GM23248 (cell line): ENCODE measurements at regions not wholly inside any gene's neighbourhood (a gene's known extent, or its start where the extent isn't known, plus 50 kb on each side); places are given as distances from the start of the nearest gene placed in this dataset.

Experiments
- DNase-seq: peaks from one replicate; pipeline ENCODE4 v3.0.0-alpha.2; 2015
- H2AFZ ChIP-seq: fragments of 200-600 bp; sonication (generic); 2 replicates; pipeline ENCODE4 v1.6.1; 2016; ENCODE audit warnings: antibody characterized with exemption
- H3F3A ChIP-seq: fragments of 200-600 bp; sonication (generic); 2 replicates; pipeline ENCODE4 v1.6.1; 2016; ENCODE audit warnings: mild to moderate bottlenecking, antibody characterized with exemption, mixed run types; ENCODE audit not compliant: insufficient read depth
- H3K27ac ChIP-seq: fragments of 200-600 bp; sonication (generic); 2 replicates; pipeline ENCODE4 v1.5.1; 2016; ENCODE audit warnings: mild to moderate bottlenecking
- H3K27me3 ChIP-seq: fragments of 200-600 bp; sonication (generic); replicated peaks from 2 replicates; pipeline ENCODE4 v1.6.1; 2016; ENCODE audit warnings: mild to moderate bottlenecking; ENCODE audit not compliant: insufficient read depth
- H3K36me3 ChIP-seq: fragments of 200-600 bp; sonication (generic); 2 replicates; pipeline ENCODE4 v1.6.1; 2016; ENCODE audit warnings: low read depth, mild to moderate bottlenecking
- H3K4me1 ChIP-seq: fragments of 200-600 bp; sonication (generic); 2 replicates; pipeline ENCODE4 v1.6.1; 2016; ENCODE audit warnings: mild to moderate bottlenecking; ENCODE audit not compliant: insufficient read depth
- H3K4me2 ChIP-seq: fragments of 200-600 bp; sonication (generic); one replicate; pipeline ENCODE4 v1.6.1; 2016; ENCODE audit warnings: mild to moderate bottlenecking; ENCODE audit not compliant: unreplicated experiment
- H3K4me3 ChIP-seq: fragments of 200-600 bp; sonication (generic); 2 replicates; pipeline ENCODE4 v1.5.1; 2016; ENCODE audit warnings: mild to moderate bottlenecking
- H3K79me2 ChIP-seq: fragments of 200-600 bp; sonication (generic); 2 replicates; pipeline ENCODE4 v1.6.1; 2016; ENCODE audit warnings: mild to moderate bottlenecking; ENCODE audit not compliant: insufficient read depth
- H3K9ac ChIP-seq: fragments of 200-600 bp; sonication (generic); 2 replicates; pipeline ENCODE4 v1.6.1; 2016; ENCODE audit warnings: mild to moderate bottlenecking
- H3K9me2 ChIP-seq: fragments of 200-600 bp; sonication (generic); 2 replicates; pipeline ENCODE4 v1.6.1; 2016; ENCODE audit warnings: mixed run types, mild to moderate bottlenecking, moderate library complexity; ENCODE audit not compliant: insufficient read depth
- H3K9me3 ChIP-seq: fragments of 200-600 bp; sonication (generic); one replicate; pipeline ENCODE4 v1.6.1; 2017; ENCODE audit warnings: low read depth
- H4K20me1 ChIP-seq: fragments of 200-600 bp; sonication (generic); 2 replicates; pipeline ENCODE4 v1.6.0; 2016; ENCODE audit not compliant: insufficient read depth
- EZH2 ChIP-seq: fragments of 200-600 bp; sonication (generic); IDR thresholded peaks from 2 replicates; pipeline ENCODE4 v1.6.1; 2018; ENCODE audit warnings: antibody characterized with exemption, mild to moderate bottlenecking; ENCODE audit not compliant: insufficient read depth, poor library complexity, severe bottlenecking
- EZH2phosphoT487 ChIP-seq: fragments of 200-600 bp; sonication (generic); IDR thresholded peaks from 2 replicates; pipeline ENCODE4 v1.6.1; 2018; ENCODE audit warnings: antibody characterized with exemption, moderate library complexity, mild to moderate bottlenecking, low read depth; ENCODE audit not compliant: insufficient read depth
- WGBS, 2 experiments: methylation state at CpG; one replicate each; pipeline ENCODE4 v1.1.6; 2015 to 2017; ENCODE audit warnings: low lambda C conversion rate in 2 of 2, low coverage in 1 of 2; ENCODE audit errors: missing lambda C conversion rate in 2 of 2; 5-methylcytosine and 5-hydroxymethylcytosine counted together
- in situ Hi-C: fragments of 300-500 bp; cut with MboI; formaldehyde crosslinking; loops from 2 replicates; pipeline ENCODE4 v1.15.0; 2020

DNA sequence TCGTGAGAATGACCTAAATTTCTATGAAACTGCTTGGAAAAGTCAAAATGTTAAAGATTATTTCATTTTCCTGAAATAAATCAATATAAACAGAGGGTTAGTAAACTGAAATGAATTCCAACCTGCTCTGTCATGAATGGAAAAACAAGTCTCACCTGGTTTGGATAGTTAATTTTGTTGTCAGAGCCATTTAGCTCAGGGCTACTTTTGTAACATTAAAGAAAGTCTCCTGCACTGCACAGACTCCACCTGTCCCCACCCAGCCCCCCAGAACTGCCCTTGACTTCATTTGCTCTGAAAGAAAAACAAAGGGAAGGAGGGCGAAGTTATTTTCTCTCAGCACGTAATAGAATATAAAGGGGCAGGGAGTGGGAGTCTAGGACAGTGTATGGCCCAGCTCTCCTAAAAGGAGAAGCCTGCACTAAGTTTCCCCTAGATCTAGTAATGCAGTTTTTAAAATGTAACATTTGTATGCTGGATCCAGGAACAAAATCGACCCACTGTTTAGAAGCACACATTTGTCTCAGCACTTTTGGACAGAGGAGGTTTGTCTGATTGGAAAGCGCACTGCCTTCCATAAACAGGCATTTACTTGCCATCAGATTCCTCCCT lies 54.2 kb upstream of the ACSL3 start:
- no peak for DNase-seq
- in situ Hi-C loops, result no loop called here
- H3K36me3 ChIP-seq, result no peaks in the 10 kb centered on the region
- no peak overlapping the region for H2AFZ ChIP-seq
- H3K79me2 ChIP-seq, result no peaks in the 10 kb centered on the region
- H3K4me2 ChIP-seq, result no peak overlapping the region
- no peaks in the 10 kb centered on the region for H4K20me1 ChIP-seq
- no peaks in the 10 kb centered on the region; the same call in 1 of the 2 replicates for H3K27me3 ChIP-seq
- no peaks in the 10 kb centered on the region for H3K9me3 ChIP-seq
- H3K9ac ChIP-seq, result no peak overlapping the region
- WGBS, 2 experiments, result 63 to 72% methylated on average over 5 of the region's 5 CpGs
- no peak overlapping the region for H3K4me3 ChIP-seq
- TF ChIP-seq EZH2phosphoT487 (no peak), EZH2 (no peak)
- H3K27ac ChIP-seq, result no peak overlapping the region
- no peaks in the 10 kb centered on the region for H3K9me2 ChIP-seq
- H3F3A ChIP-seq, result no peaks in the 10 kb centered on the region
- no peaks in the 10 kb centered on the region for H3K4me1 ChIP-seq

DNA sequence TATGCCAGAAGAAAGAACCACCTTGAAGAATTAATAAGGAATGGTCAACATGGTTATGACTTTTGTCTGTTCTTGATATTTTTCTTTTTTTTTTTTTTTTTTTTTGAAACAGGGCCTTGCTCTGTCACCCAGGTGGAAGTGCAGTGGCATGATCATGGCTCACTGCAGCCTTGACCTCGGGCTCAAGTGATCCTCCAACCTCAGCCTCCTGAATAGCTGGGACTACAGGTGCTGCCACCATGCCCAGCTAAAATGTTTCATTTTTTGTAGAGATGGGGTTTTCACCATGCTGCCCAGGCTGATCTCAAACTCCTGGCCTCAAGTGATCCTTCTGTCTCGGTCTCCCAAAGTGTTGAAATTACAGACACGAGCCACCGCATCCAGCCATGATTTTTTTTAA lies 53.4 kb upstream of the ACSL3 start:
- Histone ChIP-seq H3K27ac (no peak overlapping the region), H3K4me1 (no peaks in the 10 kb centered on the region), H3K36me3 (no peaks in the 10 kb centered on the region), H3K4me3 (no peak overlapping the region), H3K9me3 (no peaks in the 10 kb centered on the region), H3F3A (no peaks in the 10 kb centered on the region), H3K4me2 (no peak overlapping the region), H2AFZ (no peak overlapping the region), H3K79me2 (no peaks in the 10 kb centered on the region), H3K27me3 (no peaks in the 10 kb centered on the region; the same call in 1 of the 2 replicates), H3K9ac (no peak overlapping the region), H3K9me2 (no peaks in the 10 kb centered on the region), H4K20me1 (no peaks in the 10 kb centered on the region)
- WGBS, 2 experiments, result 70 to 72% methylated on average over 4 of the region's 4 CpGs
- in situ Hi-C loops, result no loop called here
- DNase-seq, result no peak
- TF ChIP-seq EZH2phosphoT487, result no peak
- TF ChIP-seq EZH2, result no peak

DNA sequence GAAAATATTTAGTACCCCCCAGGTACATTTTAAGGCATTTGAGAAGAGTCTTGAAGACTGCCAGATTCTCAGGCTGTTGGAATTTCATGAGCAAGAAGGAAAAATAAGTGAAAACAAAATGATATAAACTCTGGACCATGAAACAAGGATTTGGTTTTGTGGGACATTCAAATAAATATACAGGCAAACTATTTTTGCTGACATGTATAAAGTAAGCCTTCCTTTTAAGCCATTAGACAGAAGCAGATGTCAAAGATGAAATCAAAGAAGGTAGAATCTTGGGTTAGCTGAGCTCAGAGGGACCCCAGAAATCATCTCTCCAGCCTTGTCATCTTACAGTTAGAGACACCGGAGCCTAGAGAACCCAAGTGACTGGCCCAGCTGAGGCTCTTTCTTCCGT lies 51.3 kb upstream of the ACSL3 start:
- H3K4me2 ChIP-seq, result no peak overlapping the region
- no peak overlapping the region for H3K4me3 ChIP-seq
- no peaks in the 10 kb centered on the region for H4K20me1 ChIP-seq
- no peak overlapping the region for H3K9ac ChIP-seq
- TF ChIP-seq EZH2phosphoT487 (no peak), EZH2 (no peak)
- H2AFZ ChIP-seq, result no peak overlapping the region
- H3K4me1 ChIP-seq, result no peaks in the 10 kb centered on the region
- no peaks in the 10 kb centered on the region; the same call in 1 of the 2 replicates for H3K27me3 ChIP-seq
- H3K9me2 ChIP-seq, result no peaks in the 10 kb centered on the region
- no peaks in the 10 kb centered on the region for H3K9me3 ChIP-seq
- H3K36me3 ChIP-seq, result no peaks in the 10 kb centered on the region
- no peak for DNase-seq
- H3K27ac ChIP-seq, result no peak overlapping the region
- H3K79me2 ChIP-seq, result no peaks in the 10 kb centered on the region
- 89 to 92% methylated on average over 2 of the region's 2 CpGs for WGBS, 2 experiments
- in situ Hi-C loops, result no loop called here
- no peaks in the 10 kb centered on the region for H3F3A ChIP-seq

DNA sequence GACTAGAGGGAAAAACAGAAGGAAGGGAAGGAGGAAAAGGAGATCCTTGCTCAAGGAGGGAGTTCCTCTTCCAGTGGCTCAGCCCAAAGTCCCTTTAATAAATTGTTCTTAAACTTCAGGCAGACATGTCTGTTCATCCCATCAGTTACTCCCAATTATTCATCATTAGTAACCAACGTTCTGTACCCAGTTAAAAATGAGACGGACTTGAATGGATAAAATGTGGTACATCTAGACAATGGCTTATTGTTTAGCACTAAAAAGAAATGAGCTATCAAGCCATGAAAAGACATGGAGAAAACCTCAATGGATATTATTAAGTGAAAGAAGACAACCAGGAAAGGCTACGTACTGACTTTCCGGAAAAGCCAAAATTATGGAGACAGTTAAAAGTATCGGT lies 50.8 kb upstream of the ACSL3 start:
- WGBS, 2 experiments, result 80 to 82% methylated on average over 5 of the region's 5 CpGs
- Histone ChIP-seq H3K4me2 (no peak overlapping the region), H3K79me2 (no peaks in the 10 kb centered on the region), H3K9me2 (no peaks in the 10 kb centered on the region), H4K20me1 (no peaks in the 10 kb centered on the region), H3K9ac (no peak overlapping the region), H3K27ac (no peak overlapping the region), H3K36me3 (no peaks in the 10 kb centered on the region), H3K4me1 (no peaks in the 10 kb centered on the region), H3F3A (no peaks in the 10 kb centered on the region), H3K4me3 (no peak overlapping the region), H2AFZ (no peak overlapping the region), H3K27me3 (no peaks in the 10 kb centered on the region; the same call in 1 of the 2 replicates), H3K9me3 (no peaks in the 10 kb centered on the region)
- DNase-seq, result no peak
- TF ChIP-seq EZH2, result no peak
- no peak for TF ChIP-seq EZH2phosphoT487
- in situ Hi-C loops, result no loop called here
